ENCODE measurements at regions not wholly inside any gene's neighbourhood (a gene's known extent, or its start where the extent isn't known, plus 50 kb on each side); places are given as distances from the start of the nearest gene placed in this dataset.
A peak's percentile ranks its signal among the peaks of the same experiment; 100 is the strongest.

- TF ChIP-seq GLIS1 (tag by site-specific recombination; IDR thresholded peaks at IDR 0.05) (peak; percentile 24; the same call in 1 of the 2 replicates), KLF1 (tag by site-specific recombination; IDR thresholded peaks at IDR 0.05) (0 out of 2 replicates have a peak, but pooled peaks have one; percentile 17), ZNF518A (tag by site-specific recombination; conservative IDR thresholded peaks at IDR 0.05; ENCODE audit: low read depth) (no peak)
- Histone ChIP-seq H3K9me3 (ENCODE audit: control insufficient read depth, insufficient read depth, low read depth, low read length) (no peaks in the 10 kb centered on the region), H3K27ac (ENCODE audit: extremely low read depth, low read depth, low read length) (no peak overlapping the region), H3K4me1 (ENCODE audit: control insufficient read depth, insufficient read depth, low read length) (peaks cover 6% of the 10 kb centered on the region; the same call in 1 of the 2 replicates), H3K36me3 (ENCODE audit: control insufficient read depth in 2 of 2, insufficient read depth in 1 of 2, low read length in 2 of 2) (no peaks in the 10 kb centered on the region), H3K4me3 (ENCODE audit: low read depth, low read length) (no peak overlapping the region)
- CTCF ChIA-PET, result interaction anchor here (0.5 to 1.2 kb wide), 3 partner anchors 39 to 222 kb away, joined by 3 to 4 read pairs (median 4); no protein-coding TSS in a partner anchor
- POLR2A ChIA-PET, result interaction anchor here (1.5 kb wide), 1 partner anchor 121 kb away, joined by 5 read pairs; the partner anchor contains the start of gene ENC1
Measured at GRCh38 chr5:74519161-74519571, 121.4 kb downstream of the ENC1 start.

DNA sequence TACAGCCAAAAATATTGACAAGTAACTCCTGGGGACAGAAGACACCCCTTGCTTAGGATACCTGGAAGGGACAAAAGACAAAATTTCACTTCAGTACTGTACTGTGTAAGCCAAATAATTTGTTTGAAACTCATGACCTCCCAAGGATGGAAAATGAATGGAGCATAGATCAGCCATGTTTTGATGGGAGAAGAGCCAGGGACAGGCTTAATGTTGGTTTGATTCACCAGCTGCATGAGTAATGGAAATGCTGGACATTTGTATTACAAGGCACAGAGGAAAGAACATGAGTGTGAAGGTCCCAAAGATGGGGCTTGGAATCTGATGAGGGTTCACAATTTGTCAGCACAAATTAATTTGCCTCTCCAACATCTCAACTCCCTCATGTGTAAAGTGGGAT, 122.8 kb downstream of the ENC1 start:
- H3K27ac ChIP-seq (ENCODE audit: extremely low read depth, low read depth, low read length), result no peak overlapping the region
- POLR2A ChIA-PET, result no interaction called here
- TF ChIP-seq, protein P1, sequence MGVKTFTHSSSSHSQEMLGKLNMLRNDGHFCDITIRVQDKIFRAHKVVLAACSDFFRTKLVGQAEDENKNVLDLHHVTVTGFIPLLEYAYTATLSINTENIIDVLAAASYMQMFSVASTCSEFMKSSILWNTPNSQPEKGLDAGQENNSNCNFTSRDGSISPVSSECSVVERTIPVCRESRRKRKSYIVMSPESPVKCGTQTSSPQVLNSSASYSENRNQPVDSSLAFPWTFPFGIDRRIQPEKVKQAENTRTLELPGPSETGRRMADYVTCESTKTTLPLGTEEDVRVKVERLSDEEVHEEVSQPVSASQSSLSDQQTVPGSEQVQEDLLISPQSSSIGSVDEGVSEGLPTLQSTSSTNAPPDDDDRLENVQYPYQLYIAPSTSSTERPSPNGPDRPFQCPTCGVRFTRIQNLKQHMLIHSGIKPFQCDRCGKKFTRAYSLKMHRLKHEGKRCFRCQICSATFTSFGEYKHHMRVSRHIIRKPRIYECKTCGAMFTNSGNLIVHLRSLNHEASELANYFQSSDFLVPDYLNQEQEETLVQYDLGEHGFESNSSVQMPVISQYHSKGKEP (tag by site-specific recombination; IDR thresholded peaks at IDR 0.05), result no peak
- TF ChIP-seq ZNF501 (tag by site-specific recombination; IDR thresholded peaks at IDR 0.05) (no peak), ZNF792 (tag by site-specific recombination; IDR thresholded peaks at IDR 0.05) (no peak), SETDB1 (IDR thresholded peaks at IDR 0.05; ENCODE audit: insufficient read length, low read length) (no peak), ZNF394 (tag by site-specific recombination; IDR thresholded peaks at IDR 0.05; ENCODE audit: borderline replicate concordance) (no peak), ZNF174 (tag by site-specific recombination; IDR thresholded peaks at IDR 0.05) (no peak), ZFP3 (tag by site-specific recombination; IDR thresholded peaks at IDR 0.05; ENCODE audit: low read depth) (no peak), ZNF23 (tag by site-specific recombination; IDR thresholded peaks at IDR 0.05; ENCODE audit: borderline replicate concordance) (no peak), ZNF169 (tag by site-specific recombination; IDR thresholded peaks at IDR 0.05) (no peak), ZNF10 (tag by site-specific recombination; IDR thresholded peaks at IDR 0.05) (no peak), ZNF112 (tag by site-specific recombination; IDR thresholded peaks at IDR 0.05) (no peak)
- TF ChIP-seq, protein P2, sequence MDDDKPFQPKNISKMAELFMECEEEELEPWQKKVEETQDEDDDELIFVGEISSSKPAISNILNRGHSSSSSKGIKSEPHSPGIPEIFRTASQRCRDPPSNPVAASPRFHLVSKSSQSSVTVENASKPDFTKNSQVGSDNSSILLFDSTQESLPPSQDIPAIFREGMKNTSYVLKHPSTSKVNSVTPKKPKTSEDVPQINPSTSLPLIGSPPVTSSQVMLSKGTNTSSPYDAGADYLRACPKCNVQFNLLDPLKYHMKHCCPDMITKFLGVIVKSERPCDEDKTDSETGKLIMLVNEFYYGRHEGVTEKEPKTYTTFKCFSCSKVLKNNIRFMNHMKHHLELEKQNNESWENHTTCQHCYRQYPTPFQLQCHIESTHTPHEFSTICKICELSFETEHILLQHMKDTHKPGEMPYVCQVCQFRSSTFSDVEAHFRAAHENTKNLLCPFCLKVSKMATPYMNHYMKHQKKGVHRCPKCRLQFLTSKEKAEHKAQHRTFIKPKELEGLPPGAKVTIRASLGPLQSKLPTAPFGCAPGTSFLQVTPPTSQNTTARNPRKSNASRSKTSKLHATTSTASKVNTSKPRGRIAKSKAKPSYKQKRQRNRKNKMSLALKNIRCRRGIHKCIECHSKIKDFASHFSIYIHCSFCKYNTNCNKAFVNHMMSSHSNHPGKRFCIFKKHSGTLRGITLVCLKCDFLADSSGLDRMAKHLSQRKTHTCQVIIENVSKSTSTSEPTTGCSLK (tag by site-specific recombination; IDR thresholded peaks at IDR 0.05), result no peak
- TF ChIP-seq, protein P3, sequence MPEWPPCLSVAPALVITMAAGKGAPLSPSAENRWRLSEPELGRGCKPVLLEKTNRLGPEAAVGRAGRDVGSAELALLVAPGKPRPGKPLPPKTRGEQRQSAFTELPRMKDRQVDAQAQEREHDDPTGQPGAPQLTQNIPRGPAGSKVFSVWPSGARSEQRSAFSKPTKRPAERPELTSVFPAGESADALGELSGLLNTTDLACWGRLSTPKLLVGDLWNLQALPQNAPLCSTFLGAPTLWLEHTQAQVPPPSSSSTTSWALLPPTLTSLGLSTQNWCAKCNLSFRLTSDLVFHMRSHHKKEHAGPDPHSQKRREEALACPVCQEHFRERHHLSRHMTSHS (tag by site-specific recombination; IDR thresholded peaks at IDR 0.05), result no peak
- no peaks in the 10 kb centered on the region for H3K9me3 ChIP-seq (ENCODE audit: control insufficient read depth, insufficient read depth, low read depth, low read length)
- no peaks in the 10 kb centered on the region for H3K36me3 ChIP-seq (ENCODE audit: control insufficient read depth in 2 of 2, insufficient read depth in 1 of 2, low read length in 2 of 2)
- CTCF ChIA-PET, result interaction anchor here (1.0 kb wide), 1 partner anchor 82 kb away, joined by 3 read pairs; no protein-coding TSS in a partner anchor
- H3K4me1 ChIP-seq (ENCODE audit: control insufficient read depth, insufficient read depth, low read length), result peaks cover 6% of the 10 kb centered on the region; the same call in 1 of the 2 replicates
- no peak overlapping the region for H3K4me3 ChIP-seq (ENCODE audit: low read depth, low read length)

Measured in HEK293 (cell line).